ENCODE measurements at regions not wholly inside any gene's neighbourhood (a gene's known extent, or its start where the extent isn't known, plus 50 kb on each side); places are given as distances from the start of the nearest gene placed in this dataset.

DNA sequence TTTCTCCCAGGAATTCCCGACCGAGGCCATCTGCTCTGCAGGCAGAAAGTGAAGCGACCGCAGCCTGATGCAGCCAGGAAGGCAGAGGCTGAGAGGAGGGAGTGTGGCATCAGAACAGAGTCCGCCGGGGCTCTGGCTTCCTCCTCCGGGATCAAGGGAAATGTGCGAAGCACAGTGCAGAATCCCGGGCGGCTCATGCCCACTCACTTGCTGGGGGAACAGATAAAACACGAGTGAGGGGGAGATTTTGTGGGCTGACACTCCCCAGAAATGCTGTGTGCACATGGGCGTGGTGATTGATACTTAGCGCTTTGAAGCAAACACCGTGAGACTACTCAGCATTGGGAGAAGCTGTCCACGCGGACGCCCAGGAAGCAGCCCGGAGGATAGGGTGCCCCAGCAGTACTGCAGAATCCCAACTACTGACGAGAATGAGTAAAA lies 75.3 kb upstream of the POMP start:
- in situ Hi-C loops (cut with HindIII; ENCODE audit: low sequenced_read_pairs), result no loop called here
- H3K4me3 ChIP-seq (ENCODE audit: low read depth, low read length), result no peak overlapping the region
- no peak for DNase-seq (ENCODE audit: low read depth, low spot score)
- TF ChIP-seq, protein P1, sequence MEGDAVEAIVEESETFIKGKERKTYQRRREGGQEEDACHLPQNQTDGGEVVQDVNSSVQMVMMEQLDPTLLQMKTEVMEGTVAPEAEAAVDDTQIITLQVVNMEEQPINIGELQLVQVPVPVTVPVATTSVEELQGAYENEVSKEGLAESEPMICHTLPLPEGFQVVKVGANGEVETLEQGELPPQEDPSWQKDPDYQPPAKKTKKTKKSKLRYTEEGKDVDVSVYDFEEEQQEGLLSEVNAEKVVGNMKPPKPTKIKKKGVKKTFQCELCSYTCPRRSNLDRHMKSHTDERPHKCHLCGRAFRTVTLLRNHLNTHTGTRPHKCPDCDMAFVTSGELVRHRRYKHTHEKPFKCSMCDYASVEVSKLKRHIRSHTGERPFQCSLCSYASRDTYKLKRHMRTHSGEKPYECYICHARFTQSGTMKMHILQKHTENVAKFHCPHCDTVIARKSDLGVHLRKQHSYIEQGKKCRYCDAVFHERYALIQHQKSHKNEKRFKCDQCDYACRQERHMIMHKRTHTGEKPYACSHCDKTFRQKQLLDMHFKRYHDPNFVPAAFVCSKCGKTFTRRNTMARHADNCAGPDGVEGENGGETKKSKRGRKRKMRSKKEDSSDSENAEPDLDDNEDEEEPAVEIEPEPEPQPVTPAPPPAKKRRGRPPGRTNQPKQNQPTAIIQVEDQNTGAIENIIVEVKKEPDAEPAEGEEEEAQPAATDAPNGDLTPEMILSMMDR (IDR thresholded peaks at IDR 0.05; ENCODE audit: low read depth, low read length), result no peak

DNA sequence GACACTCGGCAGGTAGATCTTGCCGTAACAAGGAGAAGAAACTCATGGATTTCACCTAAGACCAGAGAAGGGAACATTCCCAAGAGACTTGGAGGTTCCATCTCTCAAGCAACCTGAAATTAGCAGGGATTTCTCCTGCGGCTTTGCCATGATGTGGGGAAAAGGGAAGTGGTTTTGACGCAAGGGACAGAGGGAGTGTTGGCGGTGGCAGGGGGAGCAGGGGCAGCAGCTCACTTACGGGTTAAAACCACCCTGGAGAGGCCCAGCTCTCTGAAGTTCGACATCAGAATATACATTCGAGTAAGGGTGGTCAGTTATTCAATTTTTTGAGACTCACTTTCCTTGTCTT lies 76.1 kb upstream of the POMP start:
- TF ChIP-seq, protein P1 (IDR thresholded peaks at IDR 0.05; ENCODE audit: low read depth, low read length), result no peak
- in situ Hi-C loops (cut with HindIII; ENCODE audit: low sequenced_read_pairs), result no loop called here
- no peak for DNase-seq (ENCODE audit: low read depth, low spot score)
- no peak overlapping the region for H3K4me3 ChIP-seq (ENCODE audit: low read depth, low read length)

DNA sequence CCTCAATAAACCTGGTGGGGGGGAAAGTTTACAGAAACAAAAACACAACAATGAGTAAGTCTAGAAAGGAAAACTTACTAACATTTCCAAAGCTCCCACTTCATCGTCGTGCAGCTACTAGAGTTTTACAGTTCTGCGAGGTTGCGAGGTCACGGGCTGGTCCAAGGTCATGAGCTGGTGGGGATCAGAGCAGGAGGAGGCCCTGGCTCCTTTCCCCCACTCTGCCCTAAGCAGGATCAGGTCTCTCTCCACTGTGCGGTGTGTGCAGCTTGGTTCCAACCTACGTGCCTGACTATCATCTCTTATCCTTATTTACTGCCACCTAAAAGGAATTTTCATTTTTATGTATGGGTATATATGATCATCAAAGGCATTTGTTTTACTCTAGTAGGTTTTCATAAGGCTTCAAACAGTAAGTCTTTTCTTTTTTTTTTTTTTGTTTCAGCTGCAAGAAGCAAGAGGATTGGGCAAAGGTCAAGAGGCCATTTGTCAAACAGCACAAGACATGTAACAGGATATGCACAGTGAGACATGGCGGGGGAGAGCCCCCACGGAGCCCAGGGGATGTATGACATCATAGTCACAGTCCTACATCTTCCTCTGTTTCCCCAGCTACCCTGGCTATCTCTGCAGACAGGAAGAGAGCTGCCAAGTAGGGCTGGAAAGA lies 76.6 kb upstream of the POMP start:
- TF ChIP-seq, protein P1 (IDR thresholded peaks at IDR 0.05; ENCODE audit: low read depth, low read length), result no peak
- H3K4me3 ChIP-seq (ENCODE audit: low read depth, low read length), result no peak overlapping the region
- in situ Hi-C loops (cut with HindIII; ENCODE audit: low sequenced_read_pairs), result no loop called here
- peak; percentile 13 for DNase-seq (ENCODE audit: low read depth, low spot score)

DNA sequence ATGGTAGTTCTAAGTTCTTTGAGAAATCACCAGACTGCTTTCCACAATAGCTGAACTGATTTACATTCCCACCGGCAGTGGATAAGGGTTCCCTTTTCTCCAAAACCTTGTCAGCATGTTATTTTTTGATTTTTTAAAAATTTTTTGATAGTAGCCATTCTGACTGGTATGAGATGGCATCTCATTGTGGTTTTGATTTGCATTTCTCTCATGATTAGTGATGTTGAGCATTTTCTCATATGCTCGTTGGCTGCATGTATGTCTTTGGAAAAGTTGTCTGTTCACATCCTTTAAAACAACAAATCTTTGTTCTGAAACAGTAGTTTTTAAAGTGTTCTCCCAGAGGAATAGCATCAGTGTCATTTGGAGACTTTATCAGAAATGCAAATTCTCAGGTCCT lies 77.5 kb upstream of the POMP start:
- TF ChIP-seq, protein P1 (IDR thresholded peaks at IDR 0.05; ENCODE audit: low read depth, low read length), result no peak
- in situ Hi-C loops (cut with HindIII; ENCODE audit: low sequenced_read_pairs), result no loop called here
- DNase-seq (ENCODE audit: low read depth, low spot score), result no peak
- no peak overlapping the region for H3K4me3 ChIP-seq (ENCODE audit: low read depth, low read length)

DNA sequence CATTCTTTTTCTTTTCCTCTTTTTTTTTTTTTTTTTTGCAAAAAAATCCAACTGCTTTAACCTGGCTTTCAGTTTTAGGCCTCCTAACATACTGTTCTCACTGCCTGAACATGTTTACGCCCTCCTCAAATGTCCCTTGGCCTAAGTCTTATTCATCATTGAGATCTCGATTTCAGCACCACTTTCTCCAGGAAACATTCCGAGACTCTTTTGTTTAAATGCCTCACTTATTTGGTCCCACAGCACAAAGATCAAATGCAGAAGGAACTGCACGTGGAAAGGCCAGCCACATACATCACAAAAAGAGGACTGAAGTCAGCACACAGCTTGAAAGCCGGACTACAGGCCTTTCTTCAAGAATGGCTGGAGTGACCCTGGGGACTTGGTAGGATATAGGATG lies 79.2 kb upstream of the POMP start:
- no peak for DNase-seq (ENCODE audit: low read depth, low spot score)
- TF ChIP-seq, protein P1 (IDR thresholded peaks at IDR 0.05; ENCODE audit: low read depth, low read length), result no peak
- in situ Hi-C loops (cut with HindIII; ENCODE audit: low sequenced_read_pairs), result no loop called here
- no peak overlapping the region for H3K4me3 ChIP-seq (ENCODE audit: low read depth, low read length)

DNA sequence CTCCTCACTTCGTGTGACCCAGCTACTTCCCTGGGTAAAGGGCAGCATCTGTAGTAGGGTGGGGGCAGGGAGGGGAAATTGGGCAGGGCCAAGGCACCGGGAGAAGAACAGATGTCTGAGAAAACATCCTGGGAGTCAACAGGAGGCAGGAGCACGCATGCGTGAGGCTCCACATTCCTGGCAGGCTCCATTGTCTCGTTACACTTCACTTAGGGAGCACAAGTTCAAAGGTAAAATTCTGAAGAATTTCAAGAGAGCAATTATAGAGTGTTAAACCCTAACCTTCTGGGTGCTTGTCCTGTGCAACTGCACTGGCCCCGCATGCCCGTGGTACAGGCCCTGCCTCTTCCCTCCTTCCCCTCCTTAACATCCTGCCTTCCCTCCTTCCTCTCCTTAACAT lies 79.6 kb upstream of the POMP start:
- H3K4me3 ChIP-seq (ENCODE audit: low read depth, low read length), result no peak overlapping the region
- DNase-seq (ENCODE audit: low read depth, low spot score), result no peak
- in situ Hi-C loops (cut with HindIII; ENCODE audit: low sequenced_read_pairs), result no loop called here
- TF ChIP-seq, protein P1 (IDR thresholded peaks at IDR 0.05; ENCODE audit: low read depth, low read length), result no peak
